ENCODE measurements at regions not wholly inside any gene's neighbourhood (a gene's known extent, or its start where the extent isn't known, plus 50 kb on each side); places are given as distances from the start of the nearest gene placed in this dataset.

DNA sequence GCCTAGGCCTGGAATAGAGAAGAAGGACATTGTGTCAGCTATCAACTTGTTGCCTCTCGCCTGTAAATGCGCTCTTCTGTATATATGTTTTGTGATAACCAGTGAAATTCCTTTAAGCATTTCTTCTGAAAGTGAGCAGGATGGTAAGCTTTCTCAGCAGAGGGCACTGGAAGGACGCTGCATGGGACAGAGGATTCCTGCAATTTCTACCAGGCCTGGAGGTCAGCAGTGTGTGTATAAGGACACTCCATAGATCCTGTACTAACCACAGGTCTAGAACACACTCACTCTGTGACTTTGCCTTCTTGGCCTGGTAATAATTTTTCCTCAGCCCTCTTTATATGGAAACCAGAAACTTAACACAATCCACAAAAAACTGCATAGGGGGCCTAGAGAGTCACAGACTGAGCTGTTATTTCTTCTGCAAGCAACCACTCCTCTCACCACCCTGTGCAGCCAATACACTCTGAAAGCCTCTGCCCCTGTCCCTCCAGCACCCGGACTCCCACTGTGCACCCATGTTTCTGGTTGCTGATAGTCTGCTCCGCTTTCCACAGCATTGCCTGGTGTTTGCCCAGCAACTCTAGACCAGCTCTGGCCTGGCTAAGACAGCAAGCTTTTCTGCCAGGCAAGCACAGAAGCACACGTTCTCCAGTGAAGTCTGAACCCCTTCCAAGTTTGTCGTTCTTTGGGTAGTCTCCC lies 94.0 kb upstream of the RMST start:
- TF ChIP-seq, protein P1, sequence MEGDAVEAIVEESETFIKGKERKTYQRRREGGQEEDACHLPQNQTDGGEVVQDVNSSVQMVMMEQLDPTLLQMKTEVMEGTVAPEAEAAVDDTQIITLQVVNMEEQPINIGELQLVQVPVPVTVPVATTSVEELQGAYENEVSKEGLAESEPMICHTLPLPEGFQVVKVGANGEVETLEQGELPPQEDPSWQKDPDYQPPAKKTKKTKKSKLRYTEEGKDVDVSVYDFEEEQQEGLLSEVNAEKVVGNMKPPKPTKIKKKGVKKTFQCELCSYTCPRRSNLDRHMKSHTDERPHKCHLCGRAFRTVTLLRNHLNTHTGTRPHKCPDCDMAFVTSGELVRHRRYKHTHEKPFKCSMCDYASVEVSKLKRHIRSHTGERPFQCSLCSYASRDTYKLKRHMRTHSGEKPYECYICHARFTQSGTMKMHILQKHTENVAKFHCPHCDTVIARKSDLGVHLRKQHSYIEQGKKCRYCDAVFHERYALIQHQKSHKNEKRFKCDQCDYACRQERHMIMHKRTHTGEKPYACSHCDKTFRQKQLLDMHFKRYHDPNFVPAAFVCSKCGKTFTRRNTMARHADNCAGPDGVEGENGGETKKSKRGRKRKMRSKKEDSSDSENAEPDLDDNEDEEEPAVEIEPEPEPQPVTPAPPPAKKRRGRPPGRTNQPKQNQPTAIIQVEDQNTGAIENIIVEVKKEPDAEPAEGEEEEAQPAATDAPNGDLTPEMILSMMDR (conservative IDR thresholded peaks at IDR 0.05; ENCODE audit: low read depth, low read length), result no peak

DNA sequence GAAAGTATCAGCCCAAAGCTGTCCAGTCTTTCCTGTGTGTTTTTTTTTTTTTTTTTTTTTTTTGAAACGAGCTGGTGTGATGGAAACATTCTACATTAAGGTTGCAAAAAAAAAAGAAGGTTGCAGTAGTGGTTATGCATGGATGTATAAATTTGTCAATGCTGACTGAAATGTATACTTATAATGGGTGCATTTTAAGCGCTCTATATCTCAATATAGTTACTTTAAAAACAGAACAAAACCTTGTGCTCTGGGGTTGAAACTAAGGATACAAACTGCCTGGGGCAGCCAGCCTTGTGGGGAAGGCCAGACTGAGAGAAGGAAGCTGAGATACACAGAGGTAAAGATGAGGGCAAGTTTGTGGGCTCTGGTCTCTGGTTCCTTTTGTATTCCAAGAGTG lies 87.3 kb upstream of the RMST start:
- Histone ChIP-seq H3K36me3 (ENCODE audit: insufficient read depth, low read length, poor library complexity, severe bottlenecking) (no peaks in the 10 kb centered on the region), H3K27ac (ENCODE audit: low read depth, low read length, poor library complexity, severe bottlenecking) (no peak overlapping the region), H3K9me3 (ENCODE audit: low read depth, low read length, poor library complexity, severe bottlenecking) (no peaks in the 10 kb centered on the region), H3K4me1 (ENCODE audit: insufficient read depth, low read length, poor library complexity, severe bottlenecking) (no peaks in the 10 kb centered on the region), H3K27me3 (replicated peaks; ENCODE audit: insufficient read depth, low read depth, low read length, poor library complexity) (peaks cover 6% of the 10 kb centered on the region), H3K4me3 (ENCODE audit: low read depth, low read length, poor library complexity, severe bottlenecking) (no peak overlapping the region)
- ChIA-PET CTCF (no interaction called here), POLR2A (ENCODE audit: low non-redundant PET) (no interaction called here)
- DNase-seq (ENCODE audit: low spot score), result no peak
- TF ChIP-seq, protein P1 (conservative IDR thresholded peaks at IDR 0.05; ENCODE audit: low read depth, low read length), result no peak
- TF ChIP-seq EZH2 (IDR thresholded peaks at IDR 0.05; ENCODE audit: borderline replicate concordance, low read depth, low read length, poor library complexity, severe bottlenecking), result no peak
- no TSS peak for BruUV-seq (replicated peaks)
- intact Hi-C loops (cut with micrococcal nuclease; ENCODE audit: unreplicated experiment), result no loop called here

More for the DNA sequence above, 94.0 kb upstream of the RMST start:
- ChIA-PET CTCF (no interaction called here), POLR2A (ENCODE audit: low non-redundant PET) (no interaction called here)
- H3K4me1 ChIP-seq (ENCODE audit: insufficient read depth, low read length, poor library complexity, severe bottlenecking), result no peaks in the 10 kb centered on the region
- DNase-seq (ENCODE audit: low spot score), result no peak
- H3K27me3 ChIP-seq (replicated peaks; ENCODE audit: insufficient read depth, low read depth, low read length, poor library complexity), result peaks cover 15% of the 10 kb centered on the region
- no peak overlapping the region for H3K4me3 ChIP-seq (ENCODE audit: low read depth, low read length, poor library complexity, severe bottlenecking)
- BruUV-seq (replicated peaks), result no TSS peak
- H3K27ac ChIP-seq (ENCODE audit: low read depth, low read length, poor library complexity, severe bottlenecking), result no peak overlapping the region
- intact Hi-C loops (cut with micrococcal nuclease; ENCODE audit: unreplicated experiment), result no loop called here
- no peaks in the 10 kb centered on the region for H3K36me3 ChIP-seq (ENCODE audit: insufficient read depth, low read length, poor library complexity, severe bottlenecking)
- no peaks in the 10 kb centered on the region for H3K9me3 ChIP-seq (ENCODE audit: low read depth, low read length, poor library complexity, severe bottlenecking)

DNA sequence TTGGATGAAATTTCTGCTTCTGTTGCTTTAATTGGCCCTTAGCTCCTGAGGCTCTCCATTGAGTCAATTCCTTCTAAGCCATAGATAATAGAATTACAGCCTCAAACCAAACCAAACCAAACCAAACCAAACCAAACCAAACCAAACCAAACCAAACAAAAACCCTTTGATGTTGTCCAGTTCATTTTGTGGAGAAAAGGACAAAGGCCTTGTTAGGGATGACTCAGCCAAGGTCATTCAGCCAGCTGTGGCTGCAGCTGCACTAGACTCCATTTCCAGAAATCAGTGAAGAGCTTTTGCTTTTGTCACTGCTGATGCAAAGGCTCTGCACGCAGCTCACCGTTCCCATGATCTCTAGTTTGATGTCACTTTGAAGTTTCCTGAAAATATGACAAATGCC lies 82.2 kb upstream of the RMST start:
- no peak for TF ChIP-seq EZH2 (IDR thresholded peaks at IDR 0.05; ENCODE audit: borderline replicate concordance, low read depth, low read length, poor library complexity, severe bottlenecking)
- TF ChIP-seq, protein P1 (conservative IDR thresholded peaks at IDR 0.05; ENCODE audit: low read depth, low read length), result no peak
- Histone ChIP-seq H3K27me3 (replicated peaks; ENCODE audit: insufficient read depth, low read depth, low read length, poor library complexity) (peaks cover 5% of the 10 kb centered on the region), H3K4me1 (ENCODE audit: insufficient read depth, low read length, poor library complexity, severe bottlenecking) (no peaks in the 10 kb centered on the region), H3K27ac (ENCODE audit: low read depth, low read length, poor library complexity, severe bottlenecking) (no peak overlapping the region), H3K36me3 (ENCODE audit: insufficient read depth, low read length, poor library complexity, severe bottlenecking) (no peaks in the 10 kb centered on the region), H3K4me3 (ENCODE audit: low read depth, low read length, poor library complexity, severe bottlenecking) (no peak overlapping the region), H3K9me3 (ENCODE audit: low read depth, low read length, poor library complexity, severe bottlenecking) (no peaks in the 10 kb centered on the region)
- no peak for DNase-seq (ENCODE audit: low spot score)
- ChIA-PET POLR2A (ENCODE audit: low non-redundant PET) (no interaction called here), CTCF (no interaction called here)
- BruUV-seq (replicated peaks), result no TSS peak
- intact Hi-C loops (cut with micrococcal nuclease; ENCODE audit: unreplicated experiment), result no loop called here

All from A673 (cell line).